ENCODE measurements at regions not wholly inside any gene's neighbourhood (a gene's known extent, or its start where the extent isn't known, plus 50 kb on each side); places are given as distances from the start of the nearest gene placed in this dataset.

DNA sequence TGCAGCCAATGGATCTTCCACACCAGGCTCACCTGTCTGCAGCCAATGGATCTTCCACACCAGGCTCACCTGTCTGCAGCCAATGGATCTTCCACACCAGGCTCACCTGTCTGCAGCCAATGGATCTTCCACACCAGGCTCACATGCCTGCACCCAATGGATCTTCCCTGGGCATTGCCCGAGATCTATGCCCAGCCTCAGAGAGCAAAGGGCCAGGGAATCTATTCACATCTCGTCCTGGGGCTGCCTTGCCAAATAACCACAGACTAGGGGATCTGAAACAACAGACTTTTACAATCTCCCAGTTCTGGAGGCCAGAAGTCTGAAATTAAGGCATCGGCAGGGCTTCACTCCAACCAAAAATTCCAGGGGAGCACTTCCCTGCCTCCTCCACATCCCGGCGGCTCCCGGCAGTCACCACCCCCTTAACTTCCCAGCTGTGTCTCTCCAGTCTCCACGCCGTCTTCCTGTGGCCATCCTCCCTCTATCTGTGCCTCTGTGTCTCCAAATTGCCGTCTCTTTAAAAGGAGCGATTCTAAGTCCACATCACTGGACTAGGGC is 92.4 kb upstream of the PPP2R2D start:
- DNase-seq: no peak

DNA sequence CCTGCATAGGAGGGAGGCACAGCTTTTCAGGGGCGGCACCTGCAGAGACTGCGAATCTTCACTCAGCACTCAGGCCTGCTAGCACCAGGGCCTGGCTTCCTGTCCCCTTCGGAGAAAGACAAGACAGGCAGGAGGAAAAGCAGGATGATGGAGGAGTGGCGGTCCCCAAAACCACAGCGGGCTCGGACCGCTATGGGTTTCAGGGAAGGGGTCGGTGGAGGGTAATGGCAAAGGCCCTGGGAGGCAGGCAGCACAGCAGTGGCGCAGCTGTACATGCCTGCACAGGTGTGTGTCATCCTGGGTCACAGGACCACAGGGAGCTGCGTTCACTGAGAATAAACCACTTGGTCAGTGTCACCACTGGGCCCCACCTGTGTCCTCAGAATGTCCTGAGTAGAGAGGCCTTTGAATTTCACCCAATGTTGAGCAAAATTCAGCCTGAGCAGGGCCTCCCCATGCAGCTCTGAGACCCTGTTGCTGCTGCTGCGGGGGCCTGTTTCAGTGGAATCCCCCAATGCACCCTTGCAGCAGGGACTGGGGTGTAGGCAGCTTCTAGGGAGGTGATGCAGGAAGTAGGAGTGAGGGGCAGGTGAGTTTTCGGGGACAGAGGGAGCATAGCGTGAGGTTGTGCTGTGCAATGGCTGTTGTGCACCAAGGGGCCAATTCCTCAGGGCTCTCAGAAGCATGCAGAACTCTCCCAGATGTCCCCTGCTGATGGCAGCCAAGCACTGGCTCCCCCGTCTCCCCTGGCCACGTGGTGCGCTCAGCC is 90.6 kb upstream of the PPP2R2D start:
- no peak for DNase-seq

DNA sequence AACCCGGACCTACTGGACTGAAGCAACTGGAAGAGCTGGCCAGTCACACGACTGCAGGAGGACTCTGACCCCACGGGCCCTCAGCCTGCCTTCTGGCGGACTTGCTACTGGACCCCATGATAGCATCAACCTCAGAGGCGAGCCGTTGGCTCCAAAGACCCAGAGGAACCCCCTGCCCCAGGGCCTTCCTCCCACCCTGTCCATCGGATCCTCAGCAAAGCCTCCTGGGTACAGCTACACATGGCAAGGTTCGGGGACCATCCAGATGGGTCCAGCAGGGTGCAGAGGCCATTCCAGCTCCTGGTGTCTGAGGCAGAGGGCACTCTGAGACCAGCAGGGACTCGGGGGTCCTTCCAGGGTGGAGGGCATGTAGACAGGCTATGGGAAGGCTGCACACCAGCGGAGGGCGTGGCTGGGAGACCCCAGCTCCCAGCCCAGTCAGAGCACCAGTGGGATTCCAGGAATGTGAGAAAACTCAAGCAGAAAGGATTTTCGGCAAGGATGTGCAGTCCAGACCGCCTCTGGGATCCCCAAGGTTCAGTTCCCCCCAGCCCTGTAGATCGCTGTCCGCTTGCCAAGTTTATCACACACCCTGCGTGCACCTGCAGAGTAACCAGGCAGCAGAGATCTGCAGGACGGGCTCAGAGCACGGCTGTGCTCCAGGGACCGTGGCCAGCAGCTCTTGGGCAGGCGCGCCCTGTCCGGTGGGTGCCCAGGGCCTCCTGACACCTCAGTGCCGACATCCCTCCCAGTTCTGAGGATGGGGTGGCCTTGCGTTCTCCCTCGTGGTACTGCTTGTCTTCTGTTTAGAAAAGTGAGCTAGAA is 89.8 kb upstream of the PPP2R2D start:
- no peak for DNase-seq

DNA sequence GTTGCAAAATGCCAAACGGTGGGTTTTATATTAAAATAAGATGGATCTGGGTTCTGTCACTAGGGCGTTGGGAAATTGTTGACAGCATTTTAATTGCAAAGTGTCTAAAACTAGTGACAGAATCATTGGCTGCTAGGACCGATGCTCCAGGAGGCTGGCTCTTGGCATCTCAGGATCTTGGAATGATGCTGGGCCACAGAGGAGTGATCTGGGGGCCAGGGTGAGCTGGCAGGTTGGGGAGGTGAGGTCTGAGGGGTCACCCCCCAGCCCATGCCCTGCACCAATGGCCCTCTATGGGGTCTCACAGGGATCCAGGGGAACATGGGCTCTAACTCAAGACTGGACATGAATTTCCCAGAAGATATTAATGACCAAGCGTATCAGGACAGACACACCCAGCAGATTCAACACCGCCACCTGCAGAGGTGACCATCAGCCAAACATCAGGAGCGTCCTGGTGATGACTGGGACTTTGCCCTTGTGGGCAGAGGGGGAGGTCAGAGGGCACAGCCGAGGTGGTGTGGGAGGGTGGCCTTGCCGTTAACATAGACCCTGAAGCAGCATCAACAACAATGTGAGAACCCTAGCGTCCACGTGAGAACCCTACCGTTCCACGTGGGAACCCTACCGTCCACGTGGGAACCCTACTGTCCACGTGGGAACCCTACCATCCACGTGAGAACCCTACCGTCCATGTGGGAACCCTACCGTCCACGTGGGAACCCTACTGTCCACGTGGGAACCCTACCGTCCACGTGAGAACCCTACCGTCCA is 89.0 kb upstream of the PPP2R2D start:
- DNase-seq: no peak

DNA sequence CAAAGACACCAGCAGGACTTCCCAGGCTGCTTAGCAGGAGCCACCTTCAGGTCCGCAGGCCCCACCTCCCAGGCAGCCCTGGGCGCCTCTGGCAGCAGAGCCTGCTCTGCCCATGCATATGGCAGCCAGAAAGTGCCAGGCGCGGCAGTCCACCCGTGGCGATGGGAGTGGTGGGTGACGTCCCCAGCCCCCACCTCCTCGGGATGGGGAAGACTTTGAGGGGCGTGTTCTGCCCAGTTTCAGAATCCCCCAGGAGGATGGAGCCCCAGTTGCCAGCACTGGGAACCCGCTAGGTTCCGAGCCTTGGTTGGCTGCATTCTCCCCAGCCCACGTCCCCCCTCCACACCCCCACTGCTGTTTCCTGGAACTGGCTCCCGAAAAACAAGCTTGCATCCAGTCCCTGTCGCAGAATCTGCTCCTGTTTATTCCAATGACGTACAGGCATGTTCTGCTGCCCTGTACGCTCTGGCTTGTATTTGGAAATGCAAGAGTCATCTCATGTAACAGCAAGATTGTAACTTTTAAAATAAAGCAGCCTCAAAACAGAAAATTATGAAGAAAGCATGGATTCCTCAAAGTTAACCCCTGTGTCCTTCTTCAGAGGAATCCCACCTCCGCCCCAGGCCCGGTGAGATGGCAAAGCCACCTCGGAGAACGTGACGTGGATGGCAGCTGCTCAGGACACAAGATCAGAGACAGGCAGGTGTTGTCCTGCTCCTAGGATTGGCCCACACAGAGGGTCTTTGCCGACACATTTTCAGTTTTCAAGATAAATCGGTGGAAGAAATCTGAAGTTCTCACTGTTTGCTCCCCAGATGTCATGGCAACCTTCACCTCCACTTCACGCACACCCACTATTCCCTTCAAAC is 87.8 kb upstream of the PPP2R2D start:
- no peak for DNase-seq

DNA sequence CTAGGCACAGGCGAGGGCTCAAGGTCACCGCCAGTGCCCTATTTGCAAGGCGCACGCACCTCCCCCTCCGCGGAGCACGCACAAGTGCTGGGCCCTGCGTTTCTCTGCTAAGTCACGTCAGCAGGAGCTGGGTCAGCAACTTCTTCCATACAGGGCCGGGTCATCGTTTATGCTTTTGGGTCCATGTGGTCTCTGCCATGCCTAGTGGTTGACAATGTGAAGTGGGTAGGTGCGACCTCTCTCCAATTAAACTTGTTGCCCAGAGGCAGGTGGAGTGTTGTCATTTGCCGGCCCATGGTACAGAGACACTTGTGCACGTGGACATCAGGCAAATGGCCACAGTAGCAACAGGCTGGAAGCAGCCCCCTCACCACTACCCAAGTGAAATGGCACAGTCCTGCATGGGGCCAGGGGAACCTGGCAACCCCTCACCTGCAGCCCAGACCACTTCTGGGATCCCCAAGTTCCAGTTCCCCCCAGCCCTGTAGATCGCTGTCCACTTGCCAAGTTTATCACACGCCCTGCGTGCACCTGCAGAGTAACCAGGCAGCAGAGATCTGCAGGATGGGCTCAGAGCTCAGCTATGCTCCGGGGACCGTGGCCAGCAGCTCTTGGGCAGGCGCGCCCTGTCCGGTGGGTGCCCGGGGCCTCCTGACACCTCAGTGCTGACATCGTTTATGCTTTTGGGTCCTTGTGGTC is 86.1 kb upstream of the PPP2R2D start:
- no peak for DNase-seq

DNA sequence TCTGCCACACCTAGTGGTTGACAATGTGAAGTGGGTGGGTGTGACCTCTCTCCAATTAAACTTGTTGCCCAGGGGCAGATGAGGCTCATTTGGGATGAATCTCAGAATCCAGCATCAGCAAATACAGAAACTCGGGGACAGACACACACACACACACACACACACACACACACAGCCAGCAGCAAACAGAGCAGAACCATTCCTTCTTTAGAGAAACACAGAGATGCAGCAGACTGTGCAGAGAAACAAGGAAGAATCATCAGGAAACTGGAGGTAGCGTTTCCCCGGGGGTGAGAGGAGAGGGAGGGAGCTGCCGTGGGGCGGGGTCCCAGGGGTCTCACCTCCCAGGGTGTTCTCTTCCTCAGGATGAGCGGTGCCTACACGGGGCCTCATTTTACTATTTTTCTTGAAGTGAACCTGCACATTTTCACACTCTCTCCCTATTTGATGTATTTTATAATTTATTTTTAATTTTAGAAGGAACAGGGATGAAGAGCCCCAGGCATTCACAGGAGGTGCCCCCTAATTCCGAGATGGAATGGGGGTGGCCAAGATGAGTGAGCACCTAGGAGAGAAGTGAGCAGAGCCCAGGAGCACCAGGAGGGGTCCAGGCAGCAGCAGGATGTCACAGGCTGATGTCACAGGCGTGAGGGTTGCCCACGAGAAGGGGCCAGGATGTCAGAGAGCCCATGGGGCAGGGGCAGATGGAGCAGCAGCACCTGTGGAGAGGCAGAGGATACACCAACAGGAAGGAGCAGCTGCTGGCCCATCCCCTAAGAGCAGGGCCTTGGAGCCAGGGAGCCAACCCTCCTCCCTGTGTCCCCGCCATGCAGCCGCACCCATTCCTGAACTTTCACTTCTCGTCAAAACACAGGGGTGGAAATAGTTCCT is 85.3 kb upstream of the PPP2R2D start:
- DNase-seq: no peak

DNA sequence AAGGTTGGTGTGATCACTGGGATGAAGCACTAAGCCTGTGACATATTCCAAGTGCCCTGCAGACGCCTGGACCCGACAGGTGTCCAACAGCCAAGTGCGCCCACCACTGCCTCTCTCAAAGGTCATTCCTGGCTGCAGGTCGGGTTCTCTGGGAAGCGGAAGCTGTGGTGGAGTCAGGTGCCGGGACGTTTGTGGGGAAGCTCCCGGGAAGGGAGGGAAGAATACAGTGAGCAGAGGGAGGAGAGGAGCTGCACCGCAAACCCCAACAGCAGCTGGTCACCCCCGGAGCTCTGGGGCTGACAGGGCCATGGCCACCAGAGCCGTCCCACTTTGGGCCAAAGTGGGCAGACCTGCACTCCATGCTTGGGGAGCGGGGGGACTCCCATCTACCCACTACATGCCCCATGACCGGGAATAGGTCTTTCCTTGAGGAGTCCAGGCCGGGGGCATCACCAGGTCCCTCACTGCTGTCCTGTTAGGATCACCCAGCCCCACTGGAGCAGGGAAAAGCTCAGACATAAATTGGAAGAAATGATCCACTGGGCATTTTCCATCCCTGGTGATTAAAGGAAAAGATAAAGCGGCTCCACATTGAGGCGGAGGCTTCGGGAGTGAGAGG is 84.5 kb upstream of the PPP2R2D start:
- DNase-seq: no peak

DNA sequence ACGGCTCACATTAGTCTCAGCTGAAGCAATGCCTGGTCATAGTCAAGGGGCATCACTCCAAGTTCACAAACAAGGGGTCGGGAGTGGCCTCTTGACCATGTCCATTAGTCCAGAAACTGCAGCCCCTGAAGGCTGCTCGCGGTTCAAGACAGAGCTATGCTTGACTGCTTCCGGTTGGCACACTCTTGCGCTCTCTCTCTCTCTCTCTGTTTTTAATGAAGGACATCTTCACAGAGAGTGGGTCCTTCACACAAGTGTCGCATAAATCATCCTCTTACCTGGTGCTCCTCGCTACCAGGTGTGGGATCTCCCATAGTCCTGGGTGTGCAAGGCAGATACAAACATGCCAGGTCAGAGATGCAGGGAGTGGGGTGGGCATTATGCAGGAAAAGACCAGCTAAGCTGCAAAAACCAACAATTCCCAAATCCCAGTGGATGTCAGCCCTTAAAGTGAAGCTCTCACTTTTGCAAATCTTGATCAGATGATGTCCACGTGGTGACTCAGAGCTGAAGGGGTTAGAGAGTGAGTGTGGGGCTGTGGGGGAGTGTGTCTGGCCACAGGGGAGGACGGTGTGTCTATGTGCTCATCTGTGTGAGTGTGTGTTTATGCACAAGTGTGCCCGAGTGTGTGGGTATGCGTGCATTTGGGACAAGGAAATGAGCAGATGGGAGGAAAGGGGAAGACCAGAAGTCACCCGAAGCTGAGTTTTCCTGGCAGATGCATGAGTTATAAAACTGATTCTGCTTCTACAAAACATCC is 83.7 kb upstream of the PPP2R2D start:
- no peak for DNase-seq

DNA sequence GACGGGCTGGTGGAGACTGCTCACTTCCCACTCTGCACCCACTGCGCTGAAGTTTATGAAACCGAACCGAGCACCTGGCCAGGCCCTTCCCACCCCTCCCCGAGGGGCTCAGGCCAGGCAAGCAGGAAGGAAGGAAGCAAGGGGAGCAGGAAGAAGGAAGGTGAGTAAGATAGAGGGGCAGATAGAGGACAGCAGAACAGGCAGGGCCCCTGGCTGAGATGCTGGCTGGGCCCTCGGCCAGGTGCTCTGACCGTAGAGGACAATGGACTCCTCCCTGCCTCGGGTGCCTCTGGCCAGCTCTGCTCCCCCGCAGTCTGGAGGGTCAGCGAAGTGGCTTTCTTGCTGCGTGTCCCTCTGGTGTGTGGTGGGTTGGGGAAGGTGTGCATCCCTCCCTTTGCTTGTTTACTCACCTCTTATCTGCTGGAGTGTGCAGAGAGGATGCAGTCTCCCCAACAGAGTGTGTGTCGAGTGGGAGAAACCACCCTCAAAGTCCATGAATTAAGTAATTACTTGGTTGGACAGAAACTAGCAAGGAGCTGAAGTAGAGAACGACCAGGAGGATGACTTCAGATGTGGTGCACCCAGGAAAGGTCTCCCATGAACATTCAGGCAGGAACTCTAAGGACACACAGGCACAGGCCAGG is 82.8 kb upstream of the PPP2R2D start:
- no peak for DNase-seq

DNA sequence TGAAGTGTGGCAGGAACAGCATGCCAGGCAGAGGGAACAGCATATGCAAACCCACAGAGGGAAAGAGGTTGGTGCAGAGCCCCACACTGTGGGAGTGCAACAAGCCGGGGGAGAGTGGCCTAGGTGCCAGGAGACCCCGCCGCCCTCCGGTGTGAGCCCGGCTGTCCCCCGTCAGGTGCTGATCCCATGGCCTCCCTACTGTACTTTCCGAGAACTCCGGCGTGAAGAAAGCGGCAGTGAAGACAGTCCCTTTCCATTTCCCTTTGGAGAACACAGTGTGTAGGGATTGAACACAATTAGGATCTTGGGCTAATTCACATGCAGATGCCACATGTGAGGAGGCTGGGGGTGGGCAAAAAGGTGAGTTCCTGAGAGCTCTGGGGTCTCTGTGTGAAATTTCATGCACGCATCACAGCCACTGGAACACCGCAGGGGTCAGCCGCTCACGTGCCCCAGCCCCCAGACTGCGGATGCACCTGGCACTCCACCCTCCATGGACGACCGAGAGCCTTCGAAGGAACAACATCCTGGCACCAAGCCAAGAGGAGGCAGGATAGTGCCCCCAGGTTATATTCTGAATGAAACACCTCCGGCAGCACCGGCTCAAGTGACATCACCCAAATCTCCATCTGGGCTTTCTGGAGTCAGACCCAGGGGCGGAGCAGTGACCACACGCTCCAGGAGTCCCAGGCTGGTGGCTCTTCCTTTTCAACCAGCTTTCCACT is 82.1 kb upstream of the PPP2R2D start:
- no peak for DNase-seq

DNA sequence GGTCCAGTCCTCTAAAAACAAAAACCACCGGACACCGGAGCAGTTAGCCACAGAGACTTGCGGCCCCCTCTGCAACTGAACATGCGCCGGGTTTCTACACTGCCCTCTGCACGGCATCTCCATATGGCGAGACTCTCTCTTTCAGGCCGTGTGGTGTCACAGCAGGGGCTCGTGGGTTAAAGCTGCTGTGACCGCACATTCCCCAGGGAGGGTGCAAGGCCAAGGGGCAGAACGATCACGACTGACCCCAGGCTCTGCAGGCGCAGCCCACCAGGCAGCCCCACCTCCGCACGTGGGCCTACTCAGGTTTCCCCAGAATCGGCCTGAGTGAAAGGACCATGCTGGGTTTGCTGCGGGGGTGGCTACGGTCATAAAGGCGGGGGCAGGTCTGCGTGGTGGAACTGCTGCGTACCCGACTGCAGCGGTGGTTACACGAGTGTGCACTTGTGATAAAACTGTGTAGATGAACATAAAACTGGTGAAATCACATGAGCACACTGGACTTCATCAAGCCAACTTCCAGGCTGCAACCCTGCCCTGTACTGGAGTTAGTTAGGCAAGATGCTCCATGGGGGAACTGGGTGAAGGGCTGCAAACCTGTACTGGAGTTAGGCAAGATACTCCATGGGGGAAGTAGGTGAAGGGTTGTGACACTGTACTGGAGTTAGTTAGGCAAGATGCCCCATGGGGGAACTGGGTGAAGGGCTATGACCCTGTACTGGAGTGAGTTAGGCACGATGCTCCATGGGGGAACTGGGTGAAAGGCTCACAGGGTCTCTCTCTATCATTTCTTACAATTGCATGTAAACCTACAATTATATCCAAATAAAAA is 81.4 kb upstream of the PPP2R2D start:
- DNase-seq: no peak

DNA sequence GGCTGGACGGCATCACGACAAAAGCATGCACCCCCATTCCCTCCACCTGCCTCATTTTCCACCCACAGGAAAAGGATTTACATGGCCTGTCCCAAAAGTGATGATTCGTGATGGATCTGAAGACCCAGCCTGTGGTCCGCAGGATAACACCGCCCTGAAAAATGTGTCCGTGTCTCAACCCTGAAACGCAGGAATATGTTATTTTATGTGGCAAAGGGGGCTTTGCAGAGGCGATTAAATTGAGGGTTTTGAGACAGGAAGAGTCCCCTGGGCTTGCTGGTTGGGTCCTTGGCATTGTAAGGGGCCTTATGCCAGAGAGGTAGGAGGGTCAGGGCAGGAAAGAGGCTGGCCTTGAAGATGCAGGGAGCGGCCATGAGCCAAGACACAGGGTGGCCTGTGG is 80.2 kb upstream of the PPP2R2D start:
- DNase-seq: no peak

DNA sequence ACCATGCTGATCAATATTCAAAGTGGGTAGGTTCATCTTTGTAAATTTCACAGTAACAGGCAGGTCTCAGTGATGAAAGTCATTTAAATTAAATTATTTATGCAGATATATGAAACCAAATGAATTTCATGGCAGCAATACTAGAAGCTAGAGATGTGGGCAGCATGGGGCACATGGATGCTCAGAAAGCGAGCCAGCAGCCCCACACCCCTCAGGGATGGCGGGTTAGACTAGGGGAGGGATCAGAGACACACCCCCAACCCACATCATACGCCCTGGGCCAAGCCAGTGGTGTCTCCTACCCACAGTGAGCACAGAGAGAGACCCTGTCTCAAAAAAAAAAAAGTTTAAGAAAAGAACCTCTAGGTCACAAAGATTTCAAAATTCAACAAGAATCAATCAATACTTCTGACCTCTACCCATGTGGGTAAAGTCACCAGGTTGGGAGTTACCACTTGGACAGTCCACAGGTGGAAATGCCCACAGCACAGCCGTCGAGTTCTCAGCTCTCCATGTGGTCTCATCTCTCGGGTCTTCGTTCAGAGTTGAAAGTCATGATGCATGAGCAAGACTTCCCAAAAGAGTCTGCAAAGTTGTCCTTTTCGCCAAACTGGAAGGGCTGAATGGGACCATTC is 79.3 kb upstream of the PPP2R2D start:
- DNase-seq: no peak

Data from nucleus accumbens (tissue), 56 donors.